IMR-90 (cell line): ENCODE measurements at regions not wholly inside any gene's neighbourhood (a gene's known extent, or its start where the extent isn't known, plus 50 kb on each side); places are given as distances from the start of the nearest gene placed in this dataset.

Experiments
- ATAC-seq: fragments of 200-7000 bp; cut with Tn5 transposase; 2 replicates; pipeline ENCODE4 v1.9.1; 2020; ENCODE audit warnings: low read depth, mild to moderate bottlenecking, moderate library complexity
- BruUV-seq: library from RNA; stranded (reverse); fragments of 400-500 nt; replicated peaks from 2 replicates; lab custom pipeline; 2021; lab: Mats Ljungman, UMichigan
- CTCF ChIA-PET: fragments of 300-600 bp; formaldehyde crosslinking; extraction: SDS; loops from one replicate; lab custom pipeline; 2021; ENCODE audit warnings: antibody characterized with exemption; lab: Yijun Ruan, JAX
- POLR2A ChIA-PET: fragments of 300-600 bp; sonication (Branson Sonifier 250); formaldehyde crosslinking; loops from one replicate; lab custom pipeline; 2022; ENCODE audit warnings: antibody characterized with exemption; ENCODE audit not compliant: unreplicated experiment; lab: Charles Lee
- DNase-seq: peaks from one replicate; pipeline ENCODE4 v3.0.0; 2013
- H2AFZ ChIP-seq: replicated peaks from 2 replicates; pipeline ENCODE3; 2013; ENCODE audit warnings: low read length, mild to moderate bottlenecking; ENCODE audit not compliant: poor library complexity
- H2AK5ac ChIP-seq: 2 replicates; pipeline ENCODE4 v1.6.1; 2013; ENCODE audit warnings: low read depth, low read length, inconsistent platforms
- H2AK9ac ChIP-seq: replicated peaks from 2 replicates; pipeline ENCODE3; 2013; ENCODE audit warnings: mild to moderate bottlenecking, low read depth, low read length, moderate library complexity; ENCODE audit not compliant: poor library complexity
- H2BK120ac ChIP-seq: 2 replicates; pipeline ENCODE4 v1.6.1; 2013; ENCODE audit warnings: low read depth, low read length, inconsistent platforms
- H2BK15ac ChIP-seq: 3 replicates; pipeline ENCODE4 v1.6.1; 2013; ENCODE audit warnings: low read depth, low read length, inconsistent platforms
- H2BK20ac ChIP-seq: 2 replicates; pipeline ENCODE4 v1.6.1; 2013; ENCODE audit warnings: low read depth, mild to moderate bottlenecking, inconsistent platforms, low read length, moderate library complexity
- H2BK5ac ChIP-seq: 2 replicates; pipeline ENCODE4 v1.6.1; 2013; ENCODE audit warnings: mild to moderate bottlenecking, low read depth, low read length, inconsistent platforms; ENCODE audit not compliant: poor library complexity, severe bottlenecking
- H3K14ac ChIP-seq: replicated peaks from 2 replicates; pipeline ENCODE4 v1.6.1; 2013; ENCODE audit warnings: low read depth, low read length, inconsistent platforms
- H3K18ac ChIP-seq: 2 replicates; pipeline ENCODE4 v1.6.1; 2013; ENCODE audit warnings: low read depth, low read length, control low read depth
- H3K23ac ChIP-seq: 2 replicates; pipeline ENCODE4 v1.6.1; 2013; ENCODE audit warnings: low read depth, low read length, inconsistent platforms
- H3K27ac ChIP-seq: 2 replicates; pipeline ENCODE4 v1.5.1; 2013; ENCODE audit warnings: mild to moderate bottlenecking, control low read depth, low read length; ENCODE audit not compliant: insufficient read depth
- H3K27me3 ChIP-seq: 2 replicates; pipeline ENCODE4 v1.6.1; 2013; ENCODE audit warnings: low read length; ENCODE audit not compliant: control insufficient read depth, insufficient read depth
- H3K36me3 ChIP-seq: 2 replicates; pipeline ENCODE4 v1.6.1; 2013; ENCODE audit warnings: low read length, mixed read lengths; ENCODE audit not compliant: control insufficient read depth, insufficient read depth
- H3K4ac ChIP-seq: 2 replicates; pipeline ENCODE4 v1.6.1; 2013; ENCODE audit warnings: low read depth, low read length, inconsistent platforms
- H3K4me1 ChIP-seq: 2 replicates; pipeline ENCODE4 v1.6.1; 2013; ENCODE audit warnings: low read length, mixed read lengths; ENCODE audit not compliant: control insufficient read depth, insufficient read depth
- H3K4me2 ChIP-seq: 2 replicates; pipeline ENCODE4 v1.6.1; 2013; ENCODE audit warnings: low read depth, mild to moderate bottlenecking, control low read depth, low read length, moderate library complexity
- H3K4me3 ChIP-seq: 2 replicates; pipeline ENCODE4 v1.5.1; 2013; ENCODE audit warnings: low read depth, mild to moderate bottlenecking, control low read depth, low read length, moderate library complexity; ENCODE audit not compliant: insufficient read depth
- H3K56ac ChIP-seq: 2 replicates; pipeline ENCODE4 v1.6.1; 2013; ENCODE audit warnings: low read length, inconsistent platforms; ENCODE audit not compliant: insufficient read depth; ENCODE audit errors: extremely low read depth
- H3K79me1 ChIP-seq, 2 experiments: 2 replicates each; pipeline ENCODE4 v1.6.1; 2013; ENCODE audit warnings: low read length in 2 of 2, inconsistent platforms in 1 of 2, low read depth in 1 of 2
- H3K9ac ChIP-seq: 2 replicates; pipeline ENCODE4 v1.6.1; 2013; ENCODE audit warnings: low read depth, low read length, control low read depth
- H3K9me1 ChIP-seq: 2 replicates; pipeline ENCODE4 v1.6.1; 2013; ENCODE audit warnings: low read length, inconsistent platforms; ENCODE audit not compliant: insufficient read depth
- H3K9me3 ChIP-seq: 2 replicates; pipeline ENCODE4 v1.6.1; 2013; ENCODE audit warnings: low read length; ENCODE audit not compliant: control insufficient read depth, insufficient read depth
- H4K20me1 ChIP-seq: 2 replicates; pipeline ENCODE4 v1.6.1; 2013; ENCODE audit warnings: low read length, inconsistent platforms; ENCODE audit not compliant: insufficient read depth
- H4K5ac ChIP-seq: 2 replicates; pipeline ENCODE4 v1.6.1; 2013; ENCODE audit warnings: mild to moderate bottlenecking, low read depth, low read length, control low read depth
- H4K8ac ChIP-seq, 2 experiments: 2 replicates each; pipeline ENCODE4 v1.6.1; 2013; ENCODE audit warnings: low read depth in 2 of 2, low read length in 2 of 2, control low read depth in 1 of 2, inconsistent platforms in 1 of 2
- H4K91ac ChIP-seq: 2 replicates; pipeline ENCODE4 v1.6.1; 2013; ENCODE audit warnings: low read depth, low read length, inconsistent platforms; ENCODE audit not compliant: insufficient read depth
- BHLHE40 ChIP-seq: fragments of 150-350 bp; IDR thresholded peaks from 2 replicates; pipeline ENCODE4 v1.6.1; 2016; ENCODE audit warnings: mild to moderate bottlenecking, low read depth, low read length
- CEBPB ChIP-seq: IDR thresholded peaks from 2 replicates; pipeline ENCODE4 v1.6.1; 2012; ENCODE audit warnings: low read depth, low read length, improper control_type of control experiment
- CHD1 ChIP-seq: IDR thresholded peaks from 2 replicates; pipeline ENCODE4 v1.6.1; 2012; ENCODE audit warnings: low read depth, low read length, improper control_type of control experiment
- CTCF ChIP-seq: conservative IDR thresholded peaks from 2 replicates; pipeline ENCODE4 v1.5.1; 2012; ENCODE audit warnings: mild to moderate bottlenecking, low read depth, low read length, improper control_type of control experiment
- FOS ChIP-seq: fragments of 150-350 bp; IDR thresholded peaks from 2 replicates; pipeline ENCODE4 v1.6.1; 2016; ENCODE audit warnings: low read depth, low read length
- MAZ ChIP-seq: IDR thresholded peaks from 2 replicates; pipeline ENCODE4 v1.6.1; 2012; ENCODE audit warnings: low read depth, mild to moderate bottlenecking, low read length, improper control_type of control experiment, moderate library complexity, borderline replicate concordance
- MXI1 ChIP-seq: IDR thresholded peaks from 2 replicates; pipeline ENCODE4 v1.6.1; 2012; ENCODE audit warnings: low read depth, mild to moderate bottlenecking, low read length, moderate library complexity, borderline replicate concordance
- NFE2L2 ChIP-seq: fragments of 150-350 bp; IDR thresholded peaks from 2 replicates; pipeline ENCODE4 v1.6.1; 2016; ENCODE audit warnings: low read depth, mild to moderate bottlenecking, low read length
- POLR2A ChIP-seq: IDR thresholded peaks from 2 replicates; pipeline ENCODE4 v1.6.1; 2012; ENCODE audit warnings: mild to moderate bottlenecking, low read depth, low read length
- RAD21 ChIP-seq: IDR thresholded peaks from 2 replicates; pipeline ENCODE4 v1.6.1; 2012; ENCODE audit warnings: low read length, improper control_type of control experiment
- RFX5 ChIP-seq: IDR thresholded peaks from 2 replicates; pipeline ENCODE4 v1.8.0; 2012; ENCODE audit warnings: low read depth, mild to moderate bottlenecking, low read length, moderate library complexity
- SMC3 ChIP-seq: fragments of 150-350 bp; IDR thresholded peaks from 2 replicates; pipeline ENCODE4 v1.6.1; 2016; ENCODE audit warnings: low read depth, mild to moderate bottlenecking, antibody characterized with exemption, low read length, moderate library complexity
- WGBS, 2 experiments: methylation state at CpG; one replicate each; pipeline versions ENCODE4 v1.1.5 to v1.1.7; 2013; ENCODE audit warnings: missing lambda C conversion rate in 2 of 2; ENCODE audit not compliant: insufficient read length in 1 of 2; ENCODE audit errors: extremely low coverage in 2 of 2; 5-methylcytosine and 5-hydroxymethylcytosine counted together
- dilution Hi-C: fragments of 300-500 bp; cut with HindIII; formaldehyde crosslinking; loops from one replicate; pipeline ENCODE4 v1.14.3; 2018; ENCODE audit warnings: low sequenced_read_pairs; ENCODE audit not compliant: unreplicated experiment
- in situ Hi-C: fragments of 300-500 bp; cut with MboI; formaldehyde crosslinking; loops from 3 replicates; pipeline ENCODE4 v1.14.3; 2019; ENCODE audit warnings: low sequenced_read_pairs, inconsistent platforms, mixed read lengths
- intact Hi-C: fragments of 100-400 bp; cut with micrococcal nuclease; formaldehyde crosslinking; loops from 2 replicates; pipeline ENCODE4 v1.10.0; 2022
- TF ChIP-seq, protein P1 (sequence below): fragments of 150-350 bp; IDR thresholded peaks from 2 replicates; pipeline ENCODE4 v1.6.1; 2017; ENCODE audit warnings: mild to moderate bottlenecking, antibody characterized with exemption, low read length, low read depth

GRCh38 chr18:46264255-46264654 is 160.1 kb downstream of the HAUS1 start:
- Histone ChIP-seq H3K4ac (no peak overlapping the region), H2BK120ac (no peak overlapping the region), H3K4me2 (no peak overlapping the region), H3K79me1 (peaks cover 21 to 39% of the 10 kb centered on the region in 2 experiments), H3K56ac (no peak overlapping the region), H2AK9ac (no peak overlapping the region), H2BK20ac (no peak overlapping the region), H4K8ac (no peak overlapping the region), H2AK5ac (no peak overlapping the region), H4K91ac (no peak overlapping the region), H2AFZ (no peak overlapping the region), H2BK15ac (no peak overlapping the region), H3K14ac (no peak overlapping the region), H4K20me1 (no peaks in the 10 kb centered on the region), H3K9ac (no peak overlapping the region), H3K18ac (no peak overlapping the region), H3K27me3 (no peaks in the 10 kb centered on the region), H3K4me1 (peaks cover 17% of the 10 kb centered on the region), H3K4me3 (no peak overlapping the region), H3K9me1 (peaks cover 10% of the 10 kb centered on the region), H4K5ac (no peak overlapping the region), H3K36me3 (peaks cover 10% of the 10 kb centered on the region), H3K23ac (no peak overlapping the region), H3K9me3 (no peaks in the 10 kb centered on the region), H2BK5ac (no peak overlapping the region), H3K27ac (no peak overlapping the region)
- no peak for DNase-seq
- TF ChIP-seq MXI1 (no peak), FOS (no peak), POLR2A (no peak), MAZ (no peak), BHLHE40 (no peak), CHD1 (no peak), RAD21 (no peak), SMC3 (no peak), CEBPB (no peak), RFX5 (no peak), CTCF (no peak), NFE2L2 (no peak)
- TF ChIP-seq, protein P1, sequence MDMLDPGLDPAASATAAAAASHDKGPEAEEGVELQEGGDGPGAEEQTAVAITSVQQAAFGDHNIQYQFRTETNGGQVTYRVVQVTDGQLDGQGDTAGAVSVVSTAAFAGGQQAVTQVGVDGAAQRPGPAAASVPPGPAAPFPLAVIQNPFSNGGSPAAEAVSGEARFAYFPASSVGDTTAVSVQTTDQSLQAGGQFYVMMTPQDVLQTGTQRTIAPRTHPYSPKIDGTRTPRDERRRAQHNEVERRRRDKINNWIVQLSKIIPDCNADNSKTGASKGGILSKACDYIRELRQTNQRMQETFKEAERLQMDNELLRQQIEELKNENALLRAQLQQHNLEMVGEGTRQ = no peak
- dilution Hi-C loops = no loop called here
- POLR2A ChIA-PET = no interaction called here
- WGBS, 2 experiments = no CpG with 5 or more reads among the region's 1 CpG
- intact Hi-C loops = no loop called here
- no TSS peak for BruUV-seq
- ATAC-seq = no peak
- CTCF ChIA-PET = no interaction called here
- in situ Hi-C loops = no loop called here
